H9 (cell line): ENCODE measurements at regions not wholly inside any gene's neighbourhood (a gene's known extent, or its start where the extent isn't known, plus 50 kb on each side); places are given as distances from the start of the nearest gene placed in this dataset.

Experiments
- DNase-seq: peaks from one replicate; pipeline ENCODE4 v3.0.0-alpha.2; 2017
- H2AFZ ChIP-seq: one replicate; pipeline ENCODE4 v1.6.1; 2013; ENCODE audit warnings: mild to moderate bottlenecking, low read length, control low read depth, moderate library complexity
- H2AK5ac ChIP-seq: 2 replicates; pipeline ENCODE4 v1.6.1; 2013; ENCODE audit warnings: low read length, control low read depth, mixed read lengths; ENCODE audit not compliant: insufficient read length
- H2BK120ac ChIP-seq: one replicate; pipeline ENCODE4 v1.6.1; 2013; ENCODE audit warnings: low read depth, mild to moderate bottlenecking, low read length, control low read depth, inconsistent platforms; ENCODE audit not compliant: poor library complexity, severe bottlenecking
- H2BK12ac ChIP-seq: 2 replicates; pipeline ENCODE4 v1.6.1; 2013; ENCODE audit warnings: low read length, control low read depth, mixed read lengths, low read depth; ENCODE audit not compliant: insufficient read length
- H2BK15ac ChIP-seq: 2 replicates; pipeline ENCODE4 v1.6.1; 2013; ENCODE audit warnings: low read depth, low read length, control low read depth
- H2BK20ac ChIP-seq: one replicate; pipeline ENCODE4 v1.6.1; 2013; ENCODE audit warnings: low read depth, mild to moderate bottlenecking, low read length, control low read depth, inconsistent platforms; ENCODE audit not compliant: poor library complexity, severe bottlenecking
- H2BK5ac ChIP-seq: 2 replicates; pipeline ENCODE4 v1.6.1; 2013; ENCODE audit warnings: low read length, control low read depth, mixed read lengths; ENCODE audit not compliant: insufficient read length
- H3K14ac ChIP-seq: 2 replicates; pipeline ENCODE4 v1.6.1; 2013; ENCODE audit warnings: low read length, control low read depth; ENCODE audit not compliant: insufficient read depth
- H3K18ac ChIP-seq: 2 replicates; pipeline ENCODE4 v1.6.1; 2013; ENCODE audit warnings: low read depth, mild to moderate bottlenecking, mixed read lengths, low read length, control low read depth; ENCODE audit not compliant: insufficient read length
- H3K23ac ChIP-seq: 2 replicates; pipeline ENCODE4 v1.6.1; 2013; ENCODE audit warnings: low read length, control low read depth, mixed read lengths, low read depth; ENCODE audit not compliant: insufficient read length
- H3K23me2 ChIP-seq: 2 replicates; pipeline ENCODE4 v1.6.1; 2013; ENCODE audit warnings: low read depth, mild to moderate bottlenecking, mixed read lengths, low read length, control low read depth; ENCODE audit not compliant: insufficient read length, poor library complexity, severe bottlenecking
- H3K27ac ChIP-seq: 2 replicates; pipeline ENCODE4 v1.5.1; 2013; ENCODE audit warnings: low read length, control low read depth, mixed read lengths, low read depth; ENCODE audit not compliant: insufficient read length
- H3K27me3 ChIP-seq: 2 replicates; pipeline ENCODE4 v1.6.1; 2013; ENCODE audit warnings: low read length, control low read depth, inconsistent platforms; ENCODE audit not compliant: insufficient read depth
- H3K4ac ChIP-seq: 2 replicates; pipeline ENCODE4 v1.6.1; 2013; ENCODE audit warnings: low read depth, mild to moderate bottlenecking, control low read depth, inconsistent platforms, low read length, moderate library complexity
- H3K4me1 ChIP-seq: 2 replicates; pipeline ENCODE4 v1.6.1; 2013; ENCODE audit warnings: low read length, control low read depth, inconsistent platforms; ENCODE audit not compliant: insufficient read depth
- H3K4me2 ChIP-seq: 2 replicates; pipeline ENCODE4 v1.6.1; 2013; ENCODE audit warnings: low read length, control low read depth, mixed read lengths; ENCODE audit not compliant: insufficient read length, insufficient read depth
- H3K56ac ChIP-seq: 2 replicates; pipeline ENCODE4 v1.6.1; 2013; ENCODE audit warnings: low read depth, mild to moderate bottlenecking, mixed read lengths, low read length, control low read depth; ENCODE audit not compliant: insufficient read length
- H3K79me1 ChIP-seq: 2 replicates; pipeline ENCODE4 v1.6.1; 2013; ENCODE audit warnings: low read depth, mild to moderate bottlenecking, moderate library complexity, low read length, control low read depth, inconsistent platforms; ENCODE audit not compliant: insufficient read depth, poor library complexity, severe bottlenecking
- H3K79me2 ChIP-seq: 2 replicates; pipeline ENCODE4 v1.6.1; 2013; ENCODE audit warnings: low read length, control low read depth, inconsistent platforms; ENCODE audit not compliant: insufficient read depth
- H3K9ac ChIP-seq: 2 replicates; pipeline ENCODE4 v1.6.1; 2013; ENCODE audit warnings: low read length, control low read depth, mixed read lengths; ENCODE audit not compliant: insufficient read length; ENCODE audit errors: extremely low read depth
- H3K9me3 ChIP-seq: one replicate; pipeline ENCODE4 v1.6.1; 2013; ENCODE audit warnings: low read depth, low read length, inconsistent platforms; ENCODE audit not compliant: control insufficient read depth
- H3T11ph ChIP-seq: one replicate; pipeline ENCODE4 v1.6.1; 2013; ENCODE audit warnings: mild to moderate bottlenecking, low read length, control low read depth, inconsistent platforms
- H4K20me1 ChIP-seq: one replicate; pipeline ENCODE4 v1.6.1; 2013; ENCODE audit not compliant: control insufficient read depth, insufficient read length, insufficient read depth
- H4K5ac ChIP-seq: 2 replicates; pipeline ENCODE4 v1.6.1; 2013; ENCODE audit warnings: low read depth, mild to moderate bottlenecking, mixed read lengths, low read length, control low read depth; ENCODE audit not compliant: insufficient read length
- H4K8ac ChIP-seq: replicated peaks from 2 replicates; pipeline ENCODE4 v1.6.1; 2013; ENCODE audit warnings: low read length, control low read depth, mixed read lengths, low read depth; ENCODE audit not compliant: insufficient read length
- H4K91ac ChIP-seq: 2 replicates; pipeline ENCODE4 v1.6.1; 2013; ENCODE audit warnings: low read depth, mild to moderate bottlenecking, moderate library complexity, mixed read lengths, low read length, control low read depth; ENCODE audit not compliant: insufficient read length
- H3K27ac Mint-ChIP-seq, 3 experiments: 2 replicates in 2 of 3; 3 replicates in 1 of 3; pipeline ENCODE4 v1.8.0; 2020 to 2021; ENCODE audit warnings: mixed read lengths in 3 of 3, mild to moderate bottlenecking in 1 of 3, moderate library complexity in 1 of 3
- H3K27me3 Mint-ChIP-seq: 2 replicates; pipeline ENCODE4 v1.8.0; 2021; ENCODE audit warnings: low read depth, mild to moderate bottlenecking, moderate library complexity, mixed read lengths
- H3K36me3 Mint-ChIP-seq, 3 experiments: 2 replicates in 2 of 3; 3 replicates in 1 of 3; pipeline ENCODE4 v1.8.0; 2020 to 2021; ENCODE audit warnings: low read depth in 3 of 3, mixed read lengths in 3 of 3; ENCODE audit not compliant: insufficient read depth in 1 of 3
- H3K4me1 Mint-ChIP-seq, 2 experiments: 2 replicates each; pipeline ENCODE4 v1.8.0; 2020; ENCODE audit warnings: mixed read lengths in 2 of 2
- H3K4me3 Mint-ChIP-seq, 2 experiments: 2 replicates in 1 of 2; 3 replicates in 1 of 2; pipeline ENCODE4 v1.8.0; 2020 to 2021; ENCODE audit warnings: mild to moderate bottlenecking in 2 of 2, mixed read lengths in 2 of 2, moderate library complexity in 1 of 2
- H3K9me3 Mint-ChIP-seq, 2 experiments: 2 replicates in 1 of 2; 3 replicates in 1 of 2; pipeline ENCODE4 v1.8.0; 2020; ENCODE audit warnings: mild to moderate bottlenecking in 2 of 2, mixed read lengths in 2 of 2, moderate library complexity in 1 of 2
- CTCF ChIP-seq: fragments of 200-600 bp; sonication (generic); conservative IDR thresholded peaks from 3 replicates; pipeline ENCODE4 v1.8.0; 2021; ENCODE audit warnings: antibody characterized with exemption, mild to moderate bottlenecking
- WGBS: extraction: QIAGEN DNeasy Blood & Tissue Kit; methylation state at CpG from one replicate; pipeline ENCODE4 v1.1.7; 2013; ENCODE audit warnings: missing lambda C conversion rate, low lambda C conversion rate, mixed read lengths; ENCODE audit not compliant: insufficient read length; ENCODE audit errors: extremely low coverage; 5-methylcytosine and 5-hydroxymethylcytosine counted together

- Histone ChIP-seq H2AFZ (no peak overlapping the region), H3K4me2 (no peak overlapping the region), H2BK20ac (no peak overlapping the region), H4K91ac (no peak overlapping the region), H2BK120ac (no peak overlapping the region), H3K18ac (no peak overlapping the region), H3K23ac (no peak overlapping the region), H3K56ac (no peak overlapping the region), H3K4ac (no peak overlapping the region), H4K20me1 (peaks cover 2% of the 10 kb centered on the region), H3K9ac (no peak overlapping the region), H3K14ac (no peak overlapping the region), H3K23me2 (no peaks in the 10 kb centered on the region), H3K79me1 (no peaks in the 10 kb centered on the region), H3K4me1 (no peaks in the 10 kb centered on the region), H3K79me2 (no peaks in the 10 kb centered on the region), H4K5ac (peak overlapping the region; percentile 80), H2BK12ac (no peak overlapping the region), H3T11ph (no peak overlapping the region), H2BK15ac (no peak overlapping the region; the same call in 1 of the 2 replicates), H2AK5ac (no peak overlapping the region), H3K27ac (no peak overlapping the region), H2BK5ac (no peak overlapping the region), H4K8ac (peak overlapping the region; percentile 70), H3K27me3 (no peaks in the 10 kb centered on the region; the same call in 1 of the 2 replicates), H3K9me3 (peaks cover 94% of the 10 kb centered on the region)
- Mint-ChIP-seq H3K4me1 (no peaks in the 10 kb centered on the region), H3K27ac (no peak overlapping the region), H3K9me3 (peaks cover 93 to 99% of the 10 kb centered on the region in 2 experiments), H3K36me3 (peaks cover 16 to 37% (median 18%) of the 10 kb centered on the region in 3 experiments; a peak in 5 of 7 replicates), H3K4me3 (no peak overlapping the region), H3K27me3 (peaks cover 4% of the 10 kb centered on the region)
- TF ChIP-seq CTCF, result no peak
- DNase-seq, result no peak
- WGBS, result no CpG with 5 or more reads among the region's 18 CpGs
These were observed 608.2 kb downstream of the TBC1D22A start for GRCh38 chr22:47370448-47371262.
